ENCODE measurements at regions not wholly inside any gene's neighbourhood (a gene's known extent, or its start where the extent isn't known, plus 50 kb on each side); places are given as distances from the start of the nearest gene placed in this dataset.
"Not testable (repeated sequence)": the region's sequence is repeated elsewhere in the genome, so short reads cannot be mapped to it uniquely, and the experiment has no call there.

DNA sequence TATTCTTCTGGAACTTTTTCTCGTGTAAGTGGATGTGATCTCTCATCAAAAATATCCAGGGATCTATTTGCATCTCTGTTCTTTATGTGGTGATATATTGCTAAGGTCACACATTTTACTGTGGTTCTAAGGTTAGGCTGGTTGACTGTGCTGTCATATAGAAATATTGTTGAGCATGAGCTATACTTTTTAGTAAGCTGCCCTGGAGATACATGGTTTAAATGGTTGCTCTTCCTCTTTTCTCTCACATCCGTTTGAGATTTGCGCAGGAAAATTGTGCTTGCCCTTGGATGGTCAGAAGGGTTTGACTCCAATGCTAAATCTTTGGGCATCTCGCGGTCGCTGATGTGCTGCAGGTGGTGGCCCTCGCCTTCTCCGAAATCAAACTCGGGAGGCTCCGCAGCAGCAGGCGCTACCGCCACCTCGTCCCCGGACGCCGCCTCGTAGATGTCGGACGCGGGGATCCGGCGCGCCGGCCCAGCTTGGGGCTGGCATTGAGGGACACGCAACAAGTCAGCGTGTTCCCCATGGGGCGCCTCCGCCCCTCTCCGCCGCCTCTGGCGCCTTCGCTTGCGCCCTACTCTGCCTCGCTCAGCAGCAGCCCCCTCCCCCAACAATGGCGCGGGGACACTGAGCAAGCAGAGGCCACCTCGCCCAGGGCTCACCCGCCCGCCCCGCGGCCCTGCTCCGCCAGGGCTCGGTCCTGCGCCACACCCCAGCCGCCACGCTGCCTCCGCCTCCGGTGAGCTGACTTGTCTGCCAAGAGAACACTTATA is 154.5 kb downstream of the MSN start:
- Histone ChIP-seq H4K20me1 (replicated peaks; ENCODE audit: control insufficient read depth, extremely low read depth, insufficient read depth, low read length) (no peaks in the 10 kb centered on the region), H3K36me3 (ENCODE audit: control insufficient read depth in 2 of 2, extremely low read depth in 1 of 2, insufficient read depth in 2 of 2, low read length in 2 of 2) (no peaks in the 10 kb centered on the region), H3K79me2 (ENCODE audit: control insufficient read depth, insufficient read depth, low read length) (no peaks in the 10 kb centered on the region), H3K9me3 (replicated peaks; ENCODE audit: control insufficient read depth, insufficient read depth, low read length) (no peaks in the 10 kb centered on the region), H3K4me3 (replicated peaks in 1 of 3; ENCODE audit: insufficient read depth in 1 of 3, low read depth in 1 of 3, low read length in 3 of 3) (no peak overlapping the region), H3K4me1 (ENCODE audit: control insufficient read depth, extremely low read depth, insufficient read depth, low read length) (no peaks in the 10 kb centered on the region), H3K4me2 (ENCODE audit: insufficient read depth, low read length) (no peak overlapping the region), H3K9ac (replicated peaks; ENCODE audit: extremely low read depth, insufficient read depth, low read length) (no peak overlapping the region), H3K27ac (ENCODE audit: insufficient read depth, low read depth, low read length) (no peak overlapping the region), H2AFZ (ENCODE audit: low read depth, low read length) (no peak overlapping the region), H3K9me1 (replicated peaks; ENCODE audit: control insufficient read depth, extremely low read depth, insufficient read depth, low read length) (no peaks in the 10 kb centered on the region), H3K27me3 (ENCODE audit: control insufficient read depth in 2 of 2, insufficient read depth in 2 of 2, low read length in 2 of 2) (peaks cover 3 to 19% of the 10 kb centered on the region in 2 experiments)
- FAIRE-seq (no peak), DNase-seq (ENCODE audit: low read depth, low spot score) (no peak)
- ChIA-PET POLR2A (no interaction called here), CTCF (no interaction called here)
- no peak for TF ChIP-seq JUN (IDR thresholded peaks at IDR 0.05; ENCODE audit: borderline replicate concordance, insufficient read depth, insufficient read length, low read depth)
- no peak for TF ChIP-seq GATA2 (IDR thresholded peaks at IDR 0.05; ENCODE audit: insufficient read depth, insufficient read length, low read depth, low read length)
- TF ChIP-seq MYC (IDR thresholded peaks at IDR 0.05; ENCODE audit: low read depth, low read length) = no peak
- TF ChIP-seq EZH2 (IDR thresholded peaks at IDR 0.05; ENCODE audit: borderline replicate concordance, low read depth, low read length, severe bottlenecking) = no peak
- TF ChIP-seq FOS (IDR thresholded peaks at IDR 0.05; ENCODE audit: borderline replicate concordance, insufficient read depth, low read length) = no peak
- no peak for TF ChIP-seq POLR2AphosphoS5 (IDR thresholded peaks at IDR 0.05; ENCODE audit: insufficient read depth, low read depth, low read length)
- no peak for TF ChIP-seq MAX (IDR thresholded peaks at IDR 0.05; ENCODE audit: insufficient read depth, insufficient read length)
- TF ChIP-seq CTCF (IDR thresholded peaks at IDR 0.05; ENCODE audit: extremely low read depth in 1 of 2, insufficient read depth in 1 of 2, low read depth in 1 of 2, low read length in 2 of 2) = no peak
- no peak for TF ChIP-seq POLR2A (IDR thresholded peaks at IDR 0.05; ENCODE audit: low read depth, low read length)
- dilution Hi-C loops (cut with MboI; ENCODE audit: extremely low pct_ligation_motif_present, low sequenced_read_pairs) (no loop called here), intact Hi-C loops (cut with micrococcal nuclease) (no loop called here)
- no TSS peak for BruUV-seq (replicated peaks)

DNA sequence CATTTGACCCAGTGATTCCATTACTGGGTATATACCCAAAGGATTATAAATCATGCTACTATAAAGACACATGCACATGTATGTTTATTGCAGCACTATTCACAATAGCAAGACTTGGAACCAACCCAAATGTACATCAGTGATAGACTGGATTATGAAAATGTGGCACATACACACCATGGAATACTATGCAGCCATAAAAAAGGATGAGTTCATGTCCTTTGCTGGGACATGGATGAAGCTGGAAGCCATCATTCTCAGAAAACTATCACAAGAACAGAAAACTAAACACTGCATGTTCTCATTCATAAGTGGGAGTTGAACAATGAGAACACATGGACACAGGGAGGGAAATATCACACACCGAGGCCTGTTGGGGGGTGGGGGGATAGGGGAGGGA is 152.5 kb downstream of the MSN start:
- dilution Hi-C loops (cut with MboI; ENCODE audit: extremely low pct_ligation_motif_present, low sequenced_read_pairs) = not testable (repeated sequence)

More for the DNA sequence above, 152.5 kb downstream of the MSN start:
- H3K4me2 ChIP-seq (ENCODE audit: insufficient read depth, low read length); H3K27ac ChIP-seq (ENCODE audit: insufficient read depth, low read depth, low read length); POLR2A ChIA-PET; intact Hi-C loops (cut with micrococcal nuclease); H3K4me3 ChIP-seq (replicated peaks in 1 of 3; ENCODE audit: insufficient read depth in 1 of 3, low read depth in 1 of 3, low read length in 3 of 3); CTCF ChIA-PET; H3K79me2 ChIP-seq (ENCODE audit: control insufficient read depth, insufficient read depth, low read length); H3K9me3 ChIP-seq (replicated peaks; ENCODE audit: control insufficient read depth, insufficient read depth, low read length); H3K36me3 ChIP-seq (ENCODE audit: control insufficient read depth in 2 of 2, extremely low read depth in 1 of 2, insufficient read depth in 2 of 2, low read length in 2 of 2); H3K9ac ChIP-seq (replicated peaks; ENCODE audit: extremely low read depth, insufficient read depth, low read length); DNase-seq (ENCODE audit: low read depth, low spot score); H3K4me1 ChIP-seq (ENCODE audit: control insufficient read depth, extremely low read depth, insufficient read depth, low read length); H2AFZ ChIP-seq (ENCODE audit: low read depth, low read length); BruUV-seq (replicated peaks); H3K9me1 ChIP-seq (replicated peaks; ENCODE audit: control insufficient read depth, extremely low read depth, insufficient read depth, low read length); H4K20me1 ChIP-seq (replicated peaks; ENCODE audit: control insufficient read depth, extremely low read depth, insufficient read depth, low read length): not testable (repeated sequence)
- H3K27me3 ChIP-seq (ENCODE audit: control insufficient read depth in 2 of 2, insufficient read depth in 2 of 2, low read length in 2 of 2) = peaks cover 3 to 16% of the 10 kb centered on the region in 2 experiments
- FAIRE-seq = peak; percentile 18
